Fibroblast of mammary gland (primary cell): ENCODE measurements at regions not wholly inside any gene's neighbourhood (a gene's known extent, or its start where the extent isn't known, plus 50 kb on each side); places are given as distances from the start of the nearest gene placed in this dataset.

Experiments
- DNase-seq: peaks from one replicate; pipeline ENCODE4 v3.0.0-alpha.2; 2010; ENCODE audit warnings: low read depth
- H3K4me3 ChIP-seq: 2 replicates; pipeline ENCODE4 v1.5.1; 2011; ENCODE audit warnings: low read depth, mild to moderate bottlenecking, low read length, moderate library complexity; ENCODE audit not compliant: control insufficient read depth
- CTCF ChIP-seq: conservative IDR thresholded peaks from 2 replicates; pipeline ENCODE4 v1.5.1; 2011; ENCODE audit warnings: low read depth, low read length, inconsistent platforms; ENCODE audit not compliant: control insufficient read depth, insufficient read depth

- H3K4me3 ChIP-seq, result no peak overlapping the region
- no peak for DNase-seq
- no peak for TF ChIP-seq CTCF
Measured at GRCh38 chr15:96130734-96131133, 199.8 kb upstream of the NR2F2 start.

GRCh38 chr15:96132126-96132525 lies 198.4 kb upstream of the NR2F2 start:
- TF ChIP-seq CTCF, result no peak
- no peak overlapping the region for H3K4me3 ChIP-seq
- no peak for DNase-seq

DNA sequence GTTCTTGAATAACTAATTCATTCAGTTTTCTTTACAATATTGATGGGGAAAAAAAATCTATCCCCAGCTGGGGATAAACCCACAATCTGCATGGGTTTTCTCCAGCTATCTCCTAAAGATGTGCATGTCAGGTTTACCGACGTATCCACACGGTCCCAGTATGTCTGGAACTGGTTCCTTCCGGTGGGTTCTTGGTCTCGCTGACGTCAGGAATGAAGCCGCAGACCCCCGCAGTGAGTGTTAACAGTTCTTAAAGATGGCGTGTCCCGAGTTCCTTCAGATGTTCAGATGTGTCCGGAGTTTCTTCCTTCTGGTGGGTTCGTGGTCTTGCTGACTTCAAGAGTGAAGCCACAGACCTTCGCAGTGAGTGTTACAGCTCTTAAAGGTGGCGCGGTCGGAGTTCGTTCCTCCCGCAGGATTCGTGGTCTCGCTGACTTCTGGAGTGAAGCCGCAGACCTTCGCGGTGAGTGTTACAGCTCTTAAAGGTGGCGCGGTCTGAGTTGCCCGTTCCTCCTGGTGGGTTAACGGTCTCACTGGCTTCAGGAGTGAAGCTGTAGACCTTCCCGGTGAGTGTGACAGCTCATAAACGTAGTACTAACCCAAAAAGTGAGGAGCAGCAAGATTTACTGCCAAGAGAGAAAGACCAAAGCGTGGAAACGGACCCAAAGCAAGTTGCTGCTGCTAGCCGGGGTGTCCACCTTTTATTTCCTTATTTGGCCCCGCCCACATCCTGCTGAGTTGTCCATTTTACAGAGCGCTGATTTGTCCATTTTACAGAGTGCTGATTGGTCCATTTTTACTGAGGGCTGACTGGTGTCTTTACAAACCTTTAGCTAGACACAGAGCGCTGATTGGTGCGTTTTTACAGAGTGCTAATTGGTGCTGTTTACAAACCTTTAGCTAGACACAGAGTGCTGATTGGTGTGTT lies 195.1 kb upstream of the NR2F2 start:
- no peak for DNase-seq
- no peak for TF ChIP-seq CTCF
- no peak overlapping the region for H3K4me3 ChIP-seq

DNA sequence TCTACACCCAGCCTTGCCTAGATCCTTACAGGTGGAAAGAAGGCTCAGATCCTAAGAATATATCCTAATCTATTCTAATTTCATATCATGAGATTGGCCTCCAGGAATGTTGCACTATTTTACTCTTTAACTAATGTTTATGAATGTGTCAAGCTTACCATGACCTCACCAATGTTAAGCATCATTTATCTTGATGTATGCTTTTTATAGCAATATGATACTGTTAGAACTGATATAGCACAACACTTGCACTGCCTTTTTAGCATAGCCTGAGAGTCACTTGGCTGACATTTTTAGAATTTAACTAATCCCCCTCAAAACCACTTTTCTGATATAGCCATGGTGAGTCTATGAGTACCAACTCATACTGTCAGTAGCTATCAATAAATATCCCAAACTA lies 191.5 kb upstream of the NR2F2 start:
- DNase-seq, result no peak
- no peak overlapping the region for H3K4me3 ChIP-seq
- TF ChIP-seq CTCF, result no peak

DNA sequence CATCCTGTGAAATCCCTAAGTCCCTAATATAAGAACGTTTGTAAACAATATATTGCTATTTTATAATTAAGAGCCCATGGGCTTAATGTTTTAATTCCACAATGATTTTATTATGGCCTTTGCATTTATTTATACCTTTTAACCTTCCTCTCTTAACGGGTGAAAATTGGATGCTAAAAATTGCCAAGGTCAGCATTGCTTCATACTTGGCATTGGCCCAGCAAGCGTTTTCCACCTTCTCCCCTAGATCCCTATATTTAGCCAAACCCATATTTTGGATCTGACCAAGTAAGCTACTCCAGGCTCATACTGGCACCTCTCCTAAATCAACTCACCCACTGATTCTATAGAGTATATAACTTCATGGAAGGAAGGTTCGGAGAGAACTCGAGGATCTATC lies 188.0 kb upstream of the NR2F2 start:
- DNase-seq, result no peak
- TF ChIP-seq CTCF, result no peak
- H3K4me3 ChIP-seq, result no peak overlapping the region

GRCh38 chr15:96144734-96145133 lies 185.8 kb upstream of the NR2F2 start:
- no peak for DNase-seq
- TF ChIP-seq CTCF, result no peak
- no peak overlapping the region for H3K4me3 ChIP-seq
